Dermis microvascular lymphatic vessel endothelial cell (primary cell): ENCODE measurements at regions not wholly inside any gene's neighbourhood (a gene's known extent, or its start where the extent isn't known, plus 50 kb on each side); places are given as distances from the start of the nearest gene placed in this dataset.

ENCODE experiments used
- DNase-seq, 2 donors: peaks; one replicate each; pipeline versions ENCODE4 v3.0.0 to v3.0.0-alpha.2; 2010; ENCODE audit warnings: low read depth in 2 of 2

DNA sequence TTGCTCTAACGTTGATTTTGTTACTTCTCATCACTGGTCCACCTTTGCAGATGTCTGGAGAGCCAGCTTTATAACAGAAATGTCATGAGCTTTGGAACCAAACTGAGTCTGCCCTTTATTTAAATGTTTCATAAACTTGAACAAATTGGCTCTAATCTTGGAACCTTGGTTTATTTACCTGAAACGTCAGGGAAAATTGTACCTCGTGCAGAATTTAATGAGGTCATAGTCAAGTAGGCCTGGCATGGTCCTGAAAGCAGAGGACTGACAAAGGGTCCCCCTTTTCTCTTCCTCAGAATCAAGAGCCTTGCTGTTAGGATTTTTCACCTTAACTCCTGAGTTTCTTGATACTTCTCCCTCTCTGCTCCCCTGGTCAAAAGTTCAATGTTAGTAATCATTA is 828.0 kb downstream of the GRID1 start:
- no peak for DNase-seq

DNA sequence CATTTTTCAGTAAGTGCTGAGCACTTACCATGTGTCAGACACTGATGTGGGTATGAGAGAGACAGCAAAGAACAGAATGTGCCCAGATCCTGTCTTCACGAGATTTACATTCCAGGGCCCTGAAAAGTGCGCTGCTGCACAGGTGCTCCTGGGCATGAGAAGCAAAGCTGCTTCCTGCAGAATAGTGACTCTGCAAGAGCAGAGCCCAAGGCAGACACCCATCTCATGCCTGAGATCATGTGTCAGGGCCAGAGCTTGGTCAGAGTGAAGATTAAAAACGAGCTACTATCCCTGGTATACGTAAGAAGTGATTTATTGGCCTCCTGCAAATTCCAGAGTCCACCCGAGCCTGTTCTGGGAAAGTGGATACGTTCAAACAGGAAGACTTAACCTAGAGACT is 824.4 kb downstream of the GRID1 start:
- no peak for DNase-seq

DNA sequence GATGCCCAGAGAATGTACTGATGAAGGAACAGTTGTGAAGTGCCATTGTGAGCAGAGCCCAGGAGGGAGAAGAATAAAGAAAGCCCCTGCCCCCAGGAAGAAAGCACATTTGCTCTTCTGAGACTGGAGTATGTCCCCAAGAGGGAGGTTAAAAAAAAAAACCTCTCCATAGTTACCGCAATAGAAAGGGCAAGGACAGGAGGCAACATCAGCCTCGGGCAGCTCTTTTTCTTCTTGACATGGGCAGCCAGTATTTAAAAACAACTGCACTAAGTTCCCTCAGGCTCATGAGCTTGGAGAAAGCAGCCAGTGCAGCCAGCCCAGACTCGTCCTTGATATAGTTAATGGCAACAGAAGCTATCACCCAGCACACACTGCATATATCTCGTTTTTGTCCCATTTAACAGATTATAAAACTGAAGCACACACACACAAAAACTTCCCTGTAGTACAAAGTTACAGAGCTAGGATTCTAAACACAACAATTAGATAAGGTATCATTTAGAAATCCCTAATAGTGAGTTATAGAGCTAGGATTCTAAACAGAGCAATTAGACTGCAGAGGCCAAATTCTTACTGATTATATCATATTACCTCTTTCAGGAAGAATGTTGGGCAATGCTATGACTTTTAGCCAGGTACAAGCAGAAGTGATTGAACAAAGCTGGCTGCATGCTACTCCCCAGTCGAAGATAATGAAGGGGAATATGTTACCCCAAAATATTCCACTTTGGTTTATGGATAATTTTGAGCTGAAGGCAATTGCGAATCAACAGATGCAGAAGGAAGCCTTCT is 823.5 kb downstream of the GRID1 start:
- no peak for DNase-seq

DNA sequence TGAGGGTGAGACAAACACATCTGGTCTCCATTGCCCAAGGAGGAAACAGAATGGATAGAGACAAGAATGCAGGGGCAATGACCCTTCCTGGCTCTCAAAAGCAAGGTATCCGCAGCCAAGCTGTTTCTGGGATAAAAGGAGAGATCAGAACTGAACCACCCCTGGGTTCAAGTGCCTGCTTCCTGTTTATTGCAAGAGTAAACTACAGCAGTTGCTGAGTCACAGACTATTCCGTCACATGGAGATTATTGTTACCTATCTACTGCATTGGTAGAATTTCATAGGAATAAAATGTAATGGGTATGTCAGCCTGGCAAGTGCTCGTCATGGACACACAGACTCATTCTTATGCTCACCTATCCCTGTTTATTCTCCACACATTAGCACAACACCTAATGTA is 821.6 kb downstream of the GRID1 start:
- peak; percentile 92 to 93 for DNase-seq

DNA sequence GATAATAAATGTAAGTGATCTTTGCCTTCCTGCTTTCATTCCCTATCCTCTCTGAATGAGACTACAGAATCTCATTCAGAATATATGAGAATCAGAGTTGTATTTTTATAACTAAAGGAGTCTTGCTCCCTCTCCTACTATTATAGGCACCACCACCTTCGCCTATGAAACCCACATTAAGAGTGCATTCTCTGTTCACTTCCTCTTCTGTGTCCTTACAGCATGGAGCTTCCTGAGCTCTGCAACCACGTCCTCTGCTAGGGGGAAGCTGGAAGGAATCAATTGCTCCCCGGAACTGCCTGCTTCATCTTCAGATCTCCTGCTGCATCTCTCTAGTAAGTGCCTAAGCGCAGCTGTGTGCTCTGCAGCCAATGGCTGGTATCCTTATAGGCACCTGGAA is 820.7 kb downstream of the GRID1 start:
- DNase-seq = no peak

DNA sequence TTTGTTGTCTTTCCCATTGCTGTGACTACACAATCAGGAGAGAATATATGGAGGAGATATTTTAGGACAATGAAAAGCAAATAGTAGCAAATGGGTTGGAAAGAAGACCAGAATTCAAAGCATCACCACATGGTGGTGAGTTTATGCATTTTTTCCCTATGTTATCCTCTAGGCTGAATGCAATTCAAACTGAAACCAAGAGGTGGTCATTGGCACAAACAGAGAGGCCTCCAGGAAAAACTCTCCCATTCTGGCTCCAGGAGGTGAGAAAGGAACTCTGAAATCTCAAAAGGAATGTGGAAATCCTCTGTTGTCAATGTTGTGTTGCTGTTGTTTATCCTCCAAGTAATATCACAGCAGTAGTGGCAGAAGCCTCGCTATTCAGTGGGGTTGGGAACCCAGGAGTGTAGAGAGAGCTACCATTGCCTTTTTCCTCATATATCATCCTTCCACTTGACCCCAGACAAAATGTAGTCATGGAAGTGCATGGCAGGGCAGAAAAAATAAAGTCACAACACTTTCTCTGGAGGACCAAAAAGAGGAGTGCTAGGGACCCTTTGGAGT is 819.1 kb downstream of the GRID1 start:
- no peak for DNase-seq

DNA sequence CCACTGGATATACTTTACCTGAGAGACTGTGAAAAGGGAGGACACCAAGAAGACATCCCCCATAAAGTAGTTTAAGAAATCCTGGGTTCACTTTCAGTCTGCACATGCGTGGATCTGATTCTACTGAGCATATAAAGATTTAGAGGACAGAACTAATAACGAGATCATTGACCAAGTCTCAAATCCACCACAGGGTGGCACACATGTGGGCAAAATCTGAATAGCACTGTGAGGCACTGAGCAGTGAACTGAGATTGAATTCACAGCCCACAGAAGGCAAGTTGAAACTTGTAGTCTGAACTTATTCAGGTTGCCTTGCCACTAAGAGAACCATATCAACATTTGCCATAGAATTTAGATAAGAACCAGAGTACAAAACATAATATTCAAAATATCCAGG is 818.6 kb downstream of the GRID1 start:
- DNase-seq = peak; percentile 64 to 75
